Astrocyte (in vitro differentiated cells and primary cell): ENCODE measurements at regions not wholly inside any gene's neighbourhood (a gene's known extent, or its start where the extent isn't known, plus 50 kb on each side); places are given as distances from the start of the nearest gene placed in this dataset.
"Not testable (repeated sequence)": the region's sequence is repeated elsewhere in the genome, so short reads cannot be mapped to it uniquely, and the experiment has no call there.

Experiments used
- EZH2 ChIP-seq: IDR thresholded peaks from 2 replicates; pipeline ENCODE4 v1.6.1; 2012; ENCODE audit warnings: mild to moderate bottlenecking, low read length, inconsistent platforms; ENCODE audit not compliant: insufficient read depth
- TF ChIP-seq, protein P1 (sequence below): IDR thresholded peaks from 2 replicates; pipeline ENCODE4 v1.5.1; 2011; ENCODE audit warnings: low read depth, mild to moderate bottlenecking, inconsistent platforms, low read length, moderate library complexity; ENCODE audit not compliant: insufficient read depth

DNA sequence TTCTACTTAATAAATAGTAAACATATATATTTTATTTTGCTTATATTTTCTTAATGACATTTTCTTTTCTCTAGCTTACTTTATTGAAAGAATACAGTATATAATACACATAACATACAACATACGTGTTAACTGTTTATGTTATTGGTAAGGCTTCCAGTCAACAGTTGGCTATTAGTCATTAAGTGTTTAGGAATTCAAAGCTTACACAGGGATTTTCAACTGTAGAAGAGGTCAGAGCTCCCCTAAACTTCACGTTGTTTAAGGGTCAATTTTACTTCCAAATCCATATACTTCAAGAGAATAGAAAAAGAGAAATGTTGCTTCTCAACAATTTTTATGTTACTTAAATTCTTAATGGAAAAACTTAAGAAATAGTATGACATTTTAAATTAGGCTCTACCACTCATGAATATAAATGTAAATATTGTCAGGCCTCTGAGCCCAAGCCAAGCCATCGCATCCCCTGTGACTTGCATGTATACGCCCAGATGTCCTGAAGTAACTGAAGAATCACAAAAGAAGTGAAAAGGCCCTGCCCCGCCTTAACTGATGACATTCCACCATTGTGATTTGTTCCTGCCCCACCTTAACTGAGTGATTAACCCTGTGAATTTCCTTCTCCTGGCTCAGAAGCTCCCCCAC is 456.5 kb upstream of the NETO1 start:
- TF ChIP-seq EZH2 = not testable (repeated sequence)
- TF ChIP-seq, protein P1, sequence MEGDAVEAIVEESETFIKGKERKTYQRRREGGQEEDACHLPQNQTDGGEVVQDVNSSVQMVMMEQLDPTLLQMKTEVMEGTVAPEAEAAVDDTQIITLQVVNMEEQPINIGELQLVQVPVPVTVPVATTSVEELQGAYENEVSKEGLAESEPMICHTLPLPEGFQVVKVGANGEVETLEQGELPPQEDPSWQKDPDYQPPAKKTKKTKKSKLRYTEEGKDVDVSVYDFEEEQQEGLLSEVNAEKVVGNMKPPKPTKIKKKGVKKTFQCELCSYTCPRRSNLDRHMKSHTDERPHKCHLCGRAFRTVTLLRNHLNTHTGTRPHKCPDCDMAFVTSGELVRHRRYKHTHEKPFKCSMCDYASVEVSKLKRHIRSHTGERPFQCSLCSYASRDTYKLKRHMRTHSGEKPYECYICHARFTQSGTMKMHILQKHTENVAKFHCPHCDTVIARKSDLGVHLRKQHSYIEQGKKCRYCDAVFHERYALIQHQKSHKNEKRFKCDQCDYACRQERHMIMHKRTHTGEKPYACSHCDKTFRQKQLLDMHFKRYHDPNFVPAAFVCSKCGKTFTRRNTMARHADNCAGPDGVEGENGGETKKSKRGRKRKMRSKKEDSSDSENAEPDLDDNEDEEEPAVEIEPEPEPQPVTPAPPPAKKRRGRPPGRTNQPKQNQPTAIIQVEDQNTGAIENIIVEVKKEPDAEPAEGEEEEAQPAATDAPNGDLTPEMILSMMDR = not testable (repeated sequence)
